ENCODE measurements at regions not wholly inside any gene's neighbourhood (a gene's known extent, or its start where the extent isn't known, plus 50 kb on each side); places are given as distances from the start of the nearest gene placed in this dataset.
"Not testable (repeated sequence)": the region's sequence is repeated elsewhere in the genome, so short reads cannot be mapped to it uniquely, and the experiment has no call there.

GRCh38 chr6:112591329-112591728 is 244.2 kb downstream of the RFPL4B start:
- DNase-seq: no peak

- DNase-seq: no peak
Observed at GRCh38 chr6:112592159-112592558, 245.0 kb downstream of the RFPL4B start.

GRCh38 chr6:112594886-112595594 is 247.9 kb downstream of the RFPL4B start:
- no peak for DNase-seq

- DNase-seq: no peak
Observed at GRCh38 chr6:112595841-112596240, 248.7 kb downstream of the RFPL4B start.

GRCh38 chr6:112597176-112597575 is 250.0 kb downstream of the RFPL4B start:
- DNase-seq: no peak

GRCh38 chr6:112600168-112600567 is 253.0 kb downstream of the RFPL4B start:
- no peak for DNase-seq

- DNase-seq: no peak
Observed at GRCh38 chr6:112603726-112604125, 256.6 kb downstream of the RFPL4B start.

- no peak for DNase-seq
Observed at GRCh38 chr6:112606656-112607435, 259.7 kb downstream of the RFPL4B start.

GRCh38 chr6:112608925-112609324 is 261.8 kb downstream of the RFPL4B start:
- DNase-seq: not testable (repeated sequence)

GRCh38 chr6:112613410-112613809 is 266.3 kb downstream of the RFPL4B start:
- no peak for DNase-seq

- no peak for DNase-seq
Observed at GRCh38 chr6:112618849-112619248, 271.7 kb downstream of the RFPL4B start.

- DNase-seq: no peak
Observed at GRCh38 chr6:112620812-112621569, 273.9 kb downstream of the RFPL4B start.

GRCh38 chr6:112622036-112622435 is 274.9 kb downstream of the RFPL4B start:
- DNase-seq: no peak

- DNase-seq: no peak
Observed at GRCh38 chr6:112626468-112627082, 279.4 kb downstream of the RFPL4B start.

- DNase-seq: no peak
Observed at GRCh38 chr6:112634376-112634775, 287.2 kb downstream of the RFPL4B start.

GRCh38 chr6:112636650-112637262 is 289.6 kb downstream of the RFPL4B start:
- DNase-seq: no peak

- DNase-seq: no peak
Observed at GRCh38 chr6:112639391-112639831, 292.3 kb downstream of the RFPL4B start.

- no peak for DNase-seq
Observed at GRCh38 chr6:112640891-112641290, 293.8 kb downstream of the RFPL4B start.

- no peak for DNase-seq
Observed at GRCh38 chr6:112649853-112650252, 302.7 kb downstream of the RFPL4B start.

GRCh38 chr6:112651239-112651638 is 304.1 kb downstream of the RFPL4B start:
- no peak for DNase-seq

GRCh38 chr6:112659912-112660311 is 312.8 kb downstream of the RFPL4B start:
- no peak for DNase-seq

GRCh38 chr6:112660626-112661025 is 313.5 kb downstream of the RFPL4B start:
- DNase-seq: no peak

GRCh38 chr6:112663698-112664097 is 316.6 kb downstream of the RFPL4B start:
- DNase-seq: no peak

All from NCI-H2171 treated with DMSO at 0.1 percent for 48 hours (cell line).